Testis (tissue), 2 donors: ENCODE measurements at regions not wholly inside any gene's neighbourhood (a gene's known extent, or its start where the extent isn't known, plus 50 kb on each side); places are given as distances from the start of the nearest gene placed in this dataset.

Experiments
- CTCF ChIP-seq, 3 experiments: fragments of 450-650 bp in 2 of 3; fragments of 200-600 bp in 1 of 3; sonication (generic) in 1 of 3; IDR thresholded peaks; one replicate each; pipeline ENCODE4 v1.5.1; 2016 to 2019; ENCODE audit warnings: antibody characterized with exemption in 3 of 3, mild to moderate bottlenecking in 2 of 3, moderate library complexity in 1 of 3
- POLR2A ChIP-seq: fragments of 450-650 bp; IDR thresholded peaks from one replicate; pipeline ENCODE4 v1.6.1; 2017; ENCODE audit warnings: antibody characterized with exemption, mild to moderate bottlenecking, moderate library complexity

DNA sequence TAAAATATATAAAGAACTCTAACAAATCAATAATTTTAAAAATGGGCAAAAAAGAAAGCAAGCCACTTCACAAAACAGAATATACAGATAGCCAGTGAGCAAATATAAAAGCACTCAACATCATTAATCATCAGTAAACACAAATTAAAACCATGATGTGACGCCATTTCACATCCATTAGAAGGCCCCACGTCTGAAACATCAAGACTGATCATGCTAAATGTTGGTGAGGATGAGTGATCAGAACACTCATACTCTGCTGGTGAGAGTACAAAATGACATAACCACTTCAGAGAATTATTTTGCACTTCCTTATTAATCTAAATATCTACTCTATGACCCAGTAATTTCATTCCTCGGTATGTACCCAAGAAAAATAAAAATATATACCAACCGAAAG lies 512.2 kb upstream of the NR5A2 start:
- TF ChIP-seq POLR2A (no peak), CTCF (IDR thresholded peaks at IDR 0.05) (no peak)
